ENCODE measurements at regions not wholly inside any gene's neighbourhood (a gene's known extent, or its start where the extent isn't known, plus 50 kb on each side); places are given as distances from the start of the nearest gene placed in this dataset.

- Mint-ChIP-seq H3K27ac (no peak overlapping the region), H3K27me3 (ENCODE audit: insufficient read depth) (no peaks in the 10 kb centered on the region; the same call in 1 of the 2 replicates)
Measured at GRCh38 chr4:19752599-19752998, 499.1 kb upstream of the SLIT2 start.

GRCh38 chr4:19748519-19749479 lies 502.9 kb upstream of the SLIT2 start:
- DNase-seq = peak; percentile 43
- TF ChIP-seq CTCF (IDR thresholded peaks at IDR 0.05) = no peak
- no peaks in the 10 kb centered on the region; the same call in 1 of the 2 replicates for H3K27me3 Mint-ChIP-seq (ENCODE audit: insufficient read depth)
- peak overlapping the region; percentile 74 for H3K27ac Mint-ChIP-seq
- no peaks in the 10 kb centered on the region for H3K9me3 Mint-ChIP-seq
- peaks cover 31% of the 10 kb centered on the region for H3K4me1 Mint-ChIP-seq (ENCODE audit: low read depth)
- H3K4me3 Mint-ChIP-seq = peak overlapping the region; percentile 7; the same call in 1 of the 2 replicates
- no peaks in the 10 kb centered on the region for H3K36me3 Mint-ChIP-seq (ENCODE audit: low read depth)

More at GRCh38 chr4:19752599-19752998, 499.1 kb upstream of the SLIT2 start:
- no peaks in the 10 kb centered on the region for H3K36me3 Mint-ChIP-seq (ENCODE audit: low read depth)
- no peak for DNase-seq
- H3K4me1 Mint-ChIP-seq (ENCODE audit: low read depth) = peaks cover 30% of the 10 kb centered on the region
- TF ChIP-seq CTCF (IDR thresholded peaks at IDR 0.05) = no peak
- no peaks in the 10 kb centered on the region for H3K9me3 Mint-ChIP-seq
- H3K4me3 Mint-ChIP-seq = no peak overlapping the region

GRCh38 chr4:19746377-19746776 lies 505.3 kb upstream of the SLIT2 start:
- no peaks in the 10 kb centered on the region; the same call in 1 of the 2 replicates for H3K27me3 Mint-ChIP-seq (ENCODE audit: insufficient read depth)
- DNase-seq = no peak
- H3K4me3 Mint-ChIP-seq = no peak overlapping the region
- no peak for TF ChIP-seq CTCF (IDR thresholded peaks at IDR 0.05)
- H3K36me3 Mint-ChIP-seq (ENCODE audit: low read depth) = no peaks in the 10 kb centered on the region
- H3K4me1 Mint-ChIP-seq (ENCODE audit: low read depth) = peaks cover 31% of the 10 kb centered on the region
- no peaks in the 10 kb centered on the region for H3K9me3 Mint-ChIP-seq
- H3K27ac Mint-ChIP-seq = no peak overlapping the region

GRCh38 chr4:19743115-19743638 lies 508.5 kb upstream of the SLIT2 start:
- H3K4me1 Mint-ChIP-seq (ENCODE audit: low read depth) = peaks cover 32% of the 10 kb centered on the region
- TF ChIP-seq CTCF (IDR thresholded peaks at IDR 0.05) = no peak

GRCh38 chr4:19739101-19739651 lies 512.5 kb upstream of the SLIT2 start:
- H3K4me3 Mint-ChIP-seq = peak overlapping the region; percentile 84
- H3K36me3 Mint-ChIP-seq (ENCODE audit: low read depth) = no peaks in the 10 kb centered on the region
- peak; percentile 83 for DNase-seq
- H3K9me3 Mint-ChIP-seq = no peaks in the 10 kb centered on the region
- peak overlapping the region; percentile 92 for H3K27ac Mint-ChIP-seq
- H3K4me1 Mint-ChIP-seq (ENCODE audit: low read depth) = peaks cover 26% of the 10 kb centered on the region
- no peaks in the 10 kb centered on the region for H3K27me3 Mint-ChIP-seq (ENCODE audit: insufficient read depth)
- no peak for TF ChIP-seq CTCF (IDR thresholded peaks at IDR 0.05)

More at GRCh38 chr4:19743115-19743638, 508.5 kb upstream of the SLIT2 start:
- Mint-ChIP-seq H3K27ac (no peak overlapping the region), H3K36me3 (ENCODE audit: low read depth) (no peaks in the 10 kb centered on the region), H3K4me3 (no peak overlapping the region), H3K9me3 (no peaks in the 10 kb centered on the region), H3K27me3 (ENCODE audit: insufficient read depth) (no peaks in the 10 kb centered on the region)
- DNase-seq = no peak
